Breast epithelium (tissue), 3 donors: ENCODE measurements at regions not wholly inside any gene's neighbourhood (a gene's known extent, or its start where the extent isn't known, plus 50 kb on each side); places are given as distances from the start of the nearest gene placed in this dataset.

Source experiments
- CTCF ChIP-seq, 3 donors: fragments of 450-650 bp; IDR thresholded peaks; one replicate each; pipeline ENCODE4 v1.5.1; 2016 to 2017; ENCODE audit warnings: antibody characterized with exemption in 3 of 3, mild to moderate bottlenecking in 3 of 3, moderate library complexity in 3 of 3
- POLR2A ChIP-seq: fragments of 450-650 bp; IDR thresholded peaks from one replicate; pipeline ENCODE4 v1.6.1; 2016; ENCODE audit warnings: antibody characterized with exemption, mild to moderate bottlenecking, moderate library complexity

GRCh38 chr7:114819616-114820362, 102.1 kb upstream of the MDFIC start:
- TF ChIP-seq CTCF (IDR thresholded peaks at IDR 0.05), result no peak
- TF ChIP-seq POLR2A, result no peak
